ENCODE measurements at regions not wholly inside any gene's neighbourhood (a gene's known extent, or its start where the extent isn't known, plus 50 kb on each side); places are given as distances from the start of the nearest gene placed in this dataset.

GRCh38 chr11:116100016-116100415, 595.8 kb upstream of the CADM1 start:
- TF ChIP-seq CTCF (conservative IDR thresholded peaks at IDR 0.05; ENCODE audit: low read depth in 2 of 2), result no peak
- TF ChIP-seq REST (IDR thresholded peaks at IDR 0.05; ENCODE audit: unreplicated experiment), result no peak
- no peak for TF ChIP-seq EZH2 (IDR thresholded peaks at IDR 0.05; ENCODE audit: low read depth, unreplicated experiment)
- no peak for TF ChIP-seq POLR2AphosphoS5 (IDR thresholded peaks at IDR 0.05; ENCODE audit: low read depth)
- no peak for TF ChIP-seq NANOG (IDR thresholded peaks at IDR 0.05; ENCODE audit: borderline replicate concordance)
- TF ChIP-seq CREB1 (CRISPR knock-in tag; IDR thresholded peaks at IDR 0.05; ENCODE audit: low read depth), result no peak
- no peak for TF ChIP-seq EZH2phosphoT487 (IDR thresholded peaks at IDR 0.05; ENCODE audit: unreplicated experiment)
- TF ChIP-seq JUNB (IDR thresholded peaks at IDR 0.05; ENCODE audit: unreplicated experiment), result no peak
- no peak for TF ChIP-seq STAT1 (IDR thresholded peaks at IDR 0.05; ENCODE audit: unreplicated experiment)
- TF ChIP-seq ETS1 (IDR thresholded peaks at IDR 0.05), result no peak
